ENCODE measurements at regions not wholly inside any gene's neighbourhood (a gene's known extent, or its start where the extent isn't known, plus 50 kb on each side); places are given as distances from the start of the nearest gene placed in this dataset.
"Not testable (repeated sequence)": the region's sequence is repeated elsewhere in the genome, so short reads cannot be mapped to it uniquely, and the experiment has no call there.

GRCh38 chr3:75388486-75389124, 275.5 kb upstream of the FRG2C start:
- not testable (repeated sequence) for H3K4me1 ChIP-seq (ENCODE audit: control insufficient read depth, low read depth, low read length); H4K5ac ChIP-seq (ENCODE audit: low read length); H3K9ac ChIP-seq (ENCODE audit: low read length); H3K4me2 ChIP-seq (ENCODE audit: low read length); H2BK120ac ChIP-seq (ENCODE audit: low read depth, low read length); H3K79me2 ChIP-seq (ENCODE audit: control insufficient read depth, insufficient read depth, low read length); H3K36me3 ChIP-seq (ENCODE audit: control insufficient read depth, insufficient read depth, low read length); H2AK5ac ChIP-seq (ENCODE audit: low read length); H3K18ac ChIP-seq (ENCODE audit: low read length); H3K27ac ChIP-seq (ENCODE audit: low read depth, low read length); H3K23ac ChIP-seq (ENCODE audit: low read length); H3K4ac ChIP-seq (ENCODE audit: low read depth, low read length); H4K8ac ChIP-seq (ENCODE audit: low read depth, low read length); H3K4me3 ChIP-seq (ENCODE audit: low read length); H3K56ac ChIP-seq (ENCODE audit: low read length); DNase-seq; H2BK15ac ChIP-seq (replicated peaks; ENCODE audit: low read depth); H3K79me1 ChIP-seq (ENCODE audit: low read length); H2BK5ac ChIP-seq (ENCODE audit: low read length); H3K27me3 ChIP-seq (ENCODE audit: insufficient read depth, low read length, poor library complexity)
- WGBS (ENCODE audit: extremely low coverage, insufficient coverage, low lambda C conversion rate), result no CpG with 5 or more reads among the region's 5 CpGs

- H3K79me2 ChIP-seq (ENCODE audit: control insufficient read depth, insufficient read depth, low read length); H3K56ac ChIP-seq (ENCODE audit: low read length); H3K27ac ChIP-seq (ENCODE audit: low read depth, low read length); H3K4me2 ChIP-seq (ENCODE audit: low read length); H3K23ac ChIP-seq (ENCODE audit: low read length); H4K8ac ChIP-seq (ENCODE audit: low read depth, low read length); H3K4ac ChIP-seq (ENCODE audit: low read depth, low read length); H2BK5ac ChIP-seq (ENCODE audit: low read length); H2BK120ac ChIP-seq (ENCODE audit: low read depth, low read length); H3K79me1 ChIP-seq (ENCODE audit: low read length); H3K18ac ChIP-seq (ENCODE audit: low read length); H3K4me3 ChIP-seq (ENCODE audit: low read length); H2BK15ac ChIP-seq (replicated peaks; ENCODE audit: low read depth); H3K27me3 ChIP-seq (ENCODE audit: insufficient read depth, low read length, poor library complexity); H2AK5ac ChIP-seq (ENCODE audit: low read length); H4K5ac ChIP-seq (ENCODE audit: low read length); H3K4me1 ChIP-seq (ENCODE audit: control insufficient read depth, low read depth, low read length); H3K9ac ChIP-seq (ENCODE audit: low read length); H3K36me3 ChIP-seq (ENCODE audit: control insufficient read depth, insufficient read depth, low read length): not testable (repeated sequence)
- WGBS (ENCODE audit: extremely low coverage, insufficient coverage, low lambda C conversion rate), result no CpG with 5 or more reads among the region's 3 CpGs
- DNase-seq, result peak; percentile 88
Observed at GRCh38 chr3:75393288-75393694, 270.8 kb upstream of the FRG2C start.

- not testable (repeated sequence) for H3K4me2 ChIP-seq (ENCODE audit: low read length); H2BK120ac ChIP-seq (ENCODE audit: low read depth, low read length); H3K4ac ChIP-seq (ENCODE audit: low read depth, low read length); H3K4me3 ChIP-seq (ENCODE audit: low read length); H3K36me3 ChIP-seq (ENCODE audit: control insufficient read depth, insufficient read depth, low read length); H3K23ac ChIP-seq (ENCODE audit: low read length); H4K5ac ChIP-seq (ENCODE audit: low read length); H3K4me1 ChIP-seq (ENCODE audit: control insufficient read depth, low read depth, low read length); H4K8ac ChIP-seq (ENCODE audit: low read depth, low read length); H2BK5ac ChIP-seq (ENCODE audit: low read length); H2BK15ac ChIP-seq (replicated peaks; ENCODE audit: low read depth); H3K79me1 ChIP-seq (ENCODE audit: low read length); H3K27me3 ChIP-seq (ENCODE audit: insufficient read depth, low read length, poor library complexity); H3K9ac ChIP-seq (ENCODE audit: low read length); H3K56ac ChIP-seq (ENCODE audit: low read length); DNase-seq; H3K18ac ChIP-seq (ENCODE audit: low read length); H3K79me2 ChIP-seq (ENCODE audit: control insufficient read depth, insufficient read depth, low read length); H2AK5ac ChIP-seq (ENCODE audit: low read length)
- peak overlapping the region; percentile 51 for H3K27ac ChIP-seq (ENCODE audit: low read depth, low read length)
- no CpG with 5 or more reads among the region's 7 CpGs for WGBS (ENCODE audit: extremely low coverage, insufficient coverage, low lambda C conversion rate)
Observed at GRCh38 chr3:75394102-75394501, 270.0 kb upstream of the FRG2C start.

GRCh38 chr3:75394562-75395360, 269.4 kb upstream of the FRG2C start:
- not testable (repeated sequence) for H3K27me3 ChIP-seq (ENCODE audit: insufficient read depth, low read length, poor library complexity); H2BK15ac ChIP-seq (replicated peaks; ENCODE audit: low read depth); H3K23ac ChIP-seq (ENCODE audit: low read length); H2BK5ac ChIP-seq (ENCODE audit: low read length); H2BK120ac ChIP-seq (ENCODE audit: low read depth, low read length); H2AK5ac ChIP-seq (ENCODE audit: low read length); H3K79me2 ChIP-seq (ENCODE audit: control insufficient read depth, insufficient read depth, low read length); H3K4me1 ChIP-seq (ENCODE audit: control insufficient read depth, low read depth, low read length); H3K79me1 ChIP-seq (ENCODE audit: low read length); H3K4me3 ChIP-seq (ENCODE audit: low read length); H3K9ac ChIP-seq (ENCODE audit: low read length); DNase-seq; H4K8ac ChIP-seq (ENCODE audit: low read depth, low read length); H3K4ac ChIP-seq (ENCODE audit: low read depth, low read length); H3K4me2 ChIP-seq (ENCODE audit: low read length); H3K18ac ChIP-seq (ENCODE audit: low read length); H4K5ac ChIP-seq (ENCODE audit: low read length); H3K36me3 ChIP-seq (ENCODE audit: control insufficient read depth, insufficient read depth, low read length)
- H3K27ac ChIP-seq (ENCODE audit: low read depth, low read length), result peak overlapping the region; percentile 52
- no CpG with 5 or more reads among the region's 15 CpGs for WGBS (ENCODE audit: extremely low coverage, insufficient coverage, low lambda C conversion rate)
- H3K56ac ChIP-seq (ENCODE audit: low read length), result peak overlapping the region; percentile 34

GRCh38 chr3:75395580-75396315, 268.4 kb upstream of the FRG2C start:
- Histone ChIP-seq H3K4ac (ENCODE audit: low read depth, low read length) (no peak overlapping the region), H2BK15ac (replicated peaks; ENCODE audit: low read depth) (no peak overlapping the region), H3K4me1 (ENCODE audit: control insufficient read depth, low read depth, low read length) (no peaks in the 10 kb centered on the region), H2BK120ac (ENCODE audit: low read depth, low read length) (no peak overlapping the region), H4K8ac (ENCODE audit: low read depth, low read length) (no peak overlapping the region), H3K27me3 (ENCODE audit: insufficient read depth, low read length, poor library complexity) (no peaks in the 10 kb centered on the region), H3K23ac (ENCODE audit: low read length) (no peak overlapping the region), H3K79me1 (ENCODE audit: low read length) (no peaks in the 10 kb centered on the region), H3K4me2 (ENCODE audit: low read length) (no peak overlapping the region), H3K4me3 (ENCODE audit: low read length) (no peak overlapping the region), H4K5ac (ENCODE audit: low read length) (no peak overlapping the region), H3K79me2 (ENCODE audit: control insufficient read depth, insufficient read depth, low read length) (no peaks in the 10 kb centered on the region), H2AK5ac (ENCODE audit: low read length) (no peak overlapping the region), H3K9ac (ENCODE audit: low read length) (no peak overlapping the region), H3K27ac (ENCODE audit: low read depth, low read length) (no peak overlapping the region), H2BK5ac (ENCODE audit: low read length) (no peak overlapping the region), H3K18ac (ENCODE audit: low read length) (no peak overlapping the region), H3K36me3 (ENCODE audit: control insufficient read depth, insufficient read depth, low read length) (no peaks in the 10 kb centered on the region), H3K56ac (ENCODE audit: low read length) (no peak overlapping the region)
- no CpG with 5 or more reads among the region's 61 CpGs for WGBS (ENCODE audit: extremely low coverage, insufficient coverage, low lambda C conversion rate)
- no peak for DNase-seq

All from mesendoderm (in vitro differentiated cells).